ENCODE measurements at regions not wholly inside any gene's neighbourhood (a gene's known extent, or its start where the extent isn't known, plus 50 kb on each side); places are given as distances from the start of the nearest gene placed in this dataset.

- no peak for DNase-seq
These were observed 468.6 kb downstream of the COG6 start for GRCh38 chr13:40123962-40124632.

GRCh38 chr13:40124633-40125015, 469.2 kb downstream of the COG6 start:
- DNase-seq = no peak

GRCh38 chr13:40125336-40125735, 469.9 kb downstream of the COG6 start:
- no peak for DNase-seq

- DNase-seq = no peak
These were observed 471.0 kb downstream of the COG6 start for GRCh38 chr13:40126306-40127085.

- DNase-seq = no peak
These were observed 472.0 kb downstream of the COG6 start for GRCh38 chr13:40127476-40127875.

GRCh38 chr13:40127925-40128324, 472.5 kb downstream of the COG6 start:
- DNase-seq = no peak

- no peak for DNase-seq
These were observed 474.0 kb downstream of the COG6 start for GRCh38 chr13:40129467-40129866.

- DNase-seq = peak; percentile 20
These were observed 475.6 kb downstream of the COG6 start for GRCh38 chr13:40130871-40131636.

GRCh38 chr13:40132249-40132648, 476.8 kb downstream of the COG6 start:
- peak; percentile 70 for DNase-seq

- DNase-seq = no peak
These were observed 481.4 kb downstream of the COG6 start for GRCh38 chr13:40136896-40137295.

- peak; percentile 21 for DNase-seq
These were observed 481.9 kb downstream of the COG6 start for GRCh38 chr13:40137400-40137799.

- DNase-seq = no peak
These were observed 484.5 kb downstream of the COG6 start for GRCh38 chr13:40139896-40140520.

- DNase-seq = no peak
These were observed 486.5 kb downstream of the COG6 start for GRCh38 chr13:40141859-40142555.

GRCh38 chr13:40143106-40143505, 487.6 kb downstream of the COG6 start:
- no peak for DNase-seq

GRCh38 chr13:40143559-40143958, 488.1 kb downstream of the COG6 start:
- no peak for DNase-seq

- DNase-seq = peak; percentile 65
These were observed 489.7 kb downstream of the COG6 start for GRCh38 chr13:40145139-40145538.

GRCh38 chr13:40146063-40146462, 490.6 kb downstream of the COG6 start:
- DNase-seq = no peak

- DNase-seq = peak; percentile 52
These were observed 491.2 kb downstream of the COG6 start for GRCh38 chr13:40146611-40147117.

GRCh38 chr13:40148101-40148500, 492.6 kb downstream of the COG6 start:
- DNase-seq = no peak

- DNase-seq = no peak
These were observed 493.3 kb downstream of the COG6 start for GRCh38 chr13:40148742-40149141.

GRCh38 chr13:40149611-40150274, 494.3 kb downstream of the COG6 start:
- no peak for DNase-seq

GRCh38 chr13:40151673-40152072, 496.2 kb downstream of the COG6 start:
- DNase-seq = no peak

All from activated CD4-positive, alpha-beta T cell treated with anti-CD3 and anti-CD28 coated beads, Interleukin-2, Interleukin-6, amounts not matched to agents 100 ng/mL and 50 ng/mL, durations not matched to agents 16 hours and 8 hours (primary cell).